ENCODE measurements at regions not wholly inside any gene's neighbourhood (a gene's known extent, or its start where the extent isn't known, plus 50 kb on each side); places are given as distances from the start of the nearest gene placed in this dataset.
A peak's percentile ranks its signal among the peaks of the same experiment; 100 is the strongest.
"Not testable (repeated sequence)": the region's sequence is repeated elsewhere in the genome, so short reads cannot be mapped to it uniquely, and the experiment has no call there.

GRCh38 chr7:13258386-13258785, 571.0 kb downstream of the ARL4A start:
- DNase-seq (ENCODE audit: low read depth in 4 of 4, low spot score in 3 of 4) = no peak

- no peak for DNase-seq (ENCODE audit: low read depth in 4 of 4, low spot score in 3 of 4)
Measured at GRCh38 chr7:13259930-13260329, 572.5 kb downstream of the ARL4A start.

DNA sequence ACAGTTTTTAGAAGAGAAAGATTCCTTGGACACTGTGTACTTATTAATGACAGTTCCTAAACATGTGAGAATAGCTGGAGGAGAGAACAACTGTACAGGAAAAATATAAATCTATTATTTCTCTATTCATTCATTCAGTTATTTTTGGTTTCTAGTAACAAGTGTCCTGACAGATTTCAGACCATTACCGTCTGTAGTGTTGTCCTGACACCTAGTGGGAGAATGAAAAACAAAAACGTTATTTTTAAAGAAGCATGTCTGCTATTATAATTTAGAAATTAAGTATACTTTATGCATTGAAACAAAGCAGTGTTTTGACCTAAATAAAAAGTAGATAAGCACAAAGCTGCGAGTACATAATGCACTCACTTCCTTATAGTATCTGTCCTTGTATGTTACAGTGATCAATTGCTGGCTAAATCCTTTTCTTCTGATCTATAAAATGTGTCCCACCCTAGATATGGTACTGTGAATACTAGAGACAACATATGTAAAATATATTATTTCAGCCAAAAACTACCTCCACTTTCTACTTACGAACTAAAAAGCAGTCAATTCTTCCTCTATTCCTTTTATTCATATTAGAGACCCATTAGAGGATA, 575.6 kb downstream of the ARL4A start:
- peak; percentile 11 to 22 (median 17) for DNase-seq (ENCODE audit: low read depth in 4 of 4, low spot score in 3 of 4)

DNA sequence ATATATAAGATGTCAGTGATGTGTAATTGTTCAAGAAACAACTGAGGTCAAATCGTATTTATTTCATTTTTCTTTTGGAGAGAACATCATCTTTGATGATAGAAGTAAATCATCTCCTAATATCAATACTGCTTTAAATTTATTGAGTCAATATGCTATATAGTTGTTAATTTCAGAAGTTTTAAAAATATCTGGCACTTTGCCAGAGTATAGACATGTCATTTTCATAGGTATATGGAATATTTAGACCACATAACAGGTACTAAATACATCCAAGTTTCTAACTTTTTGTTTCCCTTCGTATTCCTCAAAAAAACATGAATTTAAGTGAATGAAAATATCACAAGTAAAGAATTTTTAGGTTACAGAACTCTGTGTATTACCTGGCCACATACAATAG, 577.8 kb downstream of the ARL4A start:
- DNase-seq (ENCODE audit: low read depth in 4 of 4, low spot score in 3 of 4) = no peak

DNA sequence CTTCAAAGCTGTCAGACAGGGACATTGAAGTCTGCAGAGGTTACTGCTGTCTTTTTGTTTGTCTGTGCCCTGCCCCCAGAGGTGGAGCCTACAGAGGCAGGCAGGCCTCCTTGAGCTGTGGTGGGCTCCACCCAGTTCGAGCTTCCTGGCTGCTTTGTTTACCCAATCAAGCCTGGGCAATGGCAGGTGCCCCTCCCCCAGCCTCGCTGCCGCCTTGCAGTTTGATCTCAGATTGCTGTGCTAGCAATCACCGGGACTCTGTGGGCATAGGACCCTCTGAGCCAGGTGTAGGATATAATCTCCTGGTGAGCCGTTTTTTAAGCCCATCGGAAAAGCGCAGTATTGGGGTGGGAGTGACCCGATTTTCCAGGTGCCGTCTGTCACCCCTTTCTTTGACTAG, 586.8 kb downstream of the ARL4A start:
- DNase-seq (ENCODE audit: low read depth in 4 of 4, low spot score in 3 of 4) = not testable (repeated sequence)

DNA sequence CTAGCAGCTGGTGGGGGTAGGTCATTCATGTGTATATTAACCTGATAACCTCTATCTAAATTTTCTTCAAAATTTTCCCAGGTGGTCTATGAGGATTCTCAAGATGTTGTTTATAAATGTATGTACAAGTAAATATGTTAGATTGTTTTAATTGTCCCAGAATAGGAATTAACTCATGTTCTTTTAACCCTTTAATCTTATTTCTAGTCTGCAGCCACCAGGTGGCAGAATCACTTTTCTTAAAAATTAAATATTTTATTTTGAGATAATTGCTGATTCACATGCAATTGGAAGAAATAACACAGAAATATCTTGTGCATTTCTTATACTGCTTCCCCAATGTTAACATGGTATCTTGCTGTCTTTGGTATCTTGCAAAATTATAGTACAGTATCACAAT, 589.5 kb downstream of the ARL4A start:
- DNase-seq (ENCODE audit: low read depth in 4 of 4, low spot score in 3 of 4) = no peak

GRCh38 chr7:13278020-13278419, 590.6 kb downstream of the ARL4A start:
- no peak for DNase-seq (ENCODE audit: low read depth in 4 of 4, low spot score in 3 of 4)

- DNase-seq (ENCODE audit: low read depth in 4 of 4, low spot score in 3 of 4) = peak in 1 of 4 donors; percentile 11
Measured at GRCh38 chr7:13279854-13280435, 592.5 kb downstream of the ARL4A start.

GRCh38 chr7:13282377-13282980, 595.0 kb downstream of the ARL4A start:
- DNase-seq (ENCODE audit: low read depth in 4 of 4, low spot score in 3 of 4) = peak in 1 of 4 donors; percentile 7

- no peak for DNase-seq (ENCODE audit: low read depth in 4 of 4, low spot score in 3 of 4)
Measured at GRCh38 chr7:13286916-13287315, 599.5 kb downstream of the ARL4A start.

DNA sequence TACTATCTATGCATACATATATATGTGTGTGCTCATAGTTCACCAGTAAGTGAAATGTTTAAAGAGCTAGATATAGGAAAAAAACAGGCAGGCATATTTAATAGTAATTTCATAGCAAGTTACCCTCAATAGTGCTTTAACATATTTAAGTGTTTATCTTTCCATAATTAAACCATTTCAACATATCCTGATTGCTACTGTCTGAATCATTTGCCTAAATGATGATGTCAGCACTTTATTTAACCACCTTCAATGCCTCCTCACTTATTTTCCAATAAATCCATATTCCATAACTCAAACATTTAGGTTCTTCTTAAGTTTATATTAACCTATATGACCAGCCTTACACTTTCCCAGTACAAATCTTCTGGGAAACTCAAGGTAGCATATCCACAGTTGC, 601.1 kb downstream of the ARL4A start:
- DNase-seq (ENCODE audit: low read depth in 4 of 4, low spot score in 3 of 4) = no peak

- no peak for DNase-seq (ENCODE audit: low read depth in 4 of 4, low spot score in 3 of 4)
Measured at GRCh38 chr7:13290975-13291374, 603.5 kb downstream of the ARL4A start.

DNA sequence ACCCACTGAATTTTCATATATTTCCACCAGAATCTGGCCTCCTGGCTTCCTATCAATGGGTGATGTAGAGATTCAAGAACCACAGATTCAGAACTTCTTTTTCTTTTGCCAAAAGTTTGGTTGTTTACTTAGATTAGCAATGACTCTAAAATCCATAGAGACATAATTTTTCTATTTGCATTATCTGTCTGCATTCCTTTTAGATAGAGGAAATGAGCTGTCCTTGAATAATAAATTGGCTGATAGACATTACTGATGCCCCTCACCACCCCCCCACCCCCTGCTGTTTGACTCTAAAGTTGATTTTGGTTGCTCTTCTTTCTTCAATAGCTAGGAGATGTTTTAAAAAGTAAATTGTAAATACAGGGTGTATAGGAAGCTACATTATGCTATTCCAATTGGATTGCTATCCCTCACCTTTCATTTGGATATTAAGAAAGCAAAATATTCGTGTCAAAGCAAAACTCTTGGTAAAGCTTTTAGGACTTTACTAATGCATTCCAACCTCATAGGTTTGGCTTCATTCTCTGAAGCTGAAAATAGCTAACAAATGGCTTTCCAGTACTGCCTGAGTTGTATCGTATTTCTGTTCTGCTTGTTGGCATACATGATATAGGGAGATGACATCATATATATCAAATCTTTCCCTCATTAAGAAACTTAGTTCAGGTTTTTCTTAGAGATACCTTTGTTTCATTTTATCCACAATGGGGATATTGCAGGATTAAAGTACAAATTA, 606.0 kb downstream of the ARL4A start:
- no peak for DNase-seq (ENCODE audit: low read depth in 4 of 4, low spot score in 3 of 4)

DNA sequence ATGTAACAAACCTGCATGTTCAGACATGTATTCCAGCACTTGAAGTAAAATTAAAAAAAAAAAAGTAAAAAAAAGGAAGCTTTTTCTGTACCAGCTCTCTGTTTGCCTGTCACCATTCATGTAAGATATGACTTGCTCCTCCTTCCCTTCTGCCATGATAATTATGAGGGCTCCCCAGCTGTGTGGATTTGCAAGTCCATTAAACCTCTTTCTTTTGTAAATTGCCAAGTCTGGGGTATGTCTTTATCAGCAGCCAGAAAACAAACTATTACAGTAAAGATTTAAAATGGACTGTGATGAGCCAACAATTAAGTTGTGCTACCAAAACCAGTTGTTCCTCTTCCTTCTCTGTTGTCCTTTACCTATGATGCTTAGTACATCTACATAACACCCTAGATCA, 619.6 kb downstream of the ARL4A start:
- no peak for DNase-seq (ENCODE audit: low read depth in 4 of 4, low spot score in 3 of 4)

DNA sequence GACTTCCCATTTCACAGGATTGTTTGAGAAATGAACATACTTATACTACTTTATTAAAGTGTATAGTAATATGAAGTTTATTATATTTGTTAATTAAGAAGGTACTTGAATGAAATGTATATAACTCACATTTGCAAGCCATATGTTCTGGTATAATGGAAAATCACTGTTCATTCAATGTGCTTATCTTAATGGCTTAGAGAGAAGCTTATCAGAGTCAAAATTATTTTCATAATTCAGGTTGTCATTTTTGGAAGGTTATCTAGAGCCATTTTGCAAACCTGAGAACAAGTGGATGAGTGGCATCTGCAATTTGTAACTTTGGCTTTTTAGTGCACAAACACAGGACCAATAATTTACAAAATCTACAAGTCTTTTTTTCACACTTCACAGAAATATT, 621.0 kb downstream of the ARL4A start:
- no peak for DNase-seq (ENCODE audit: low read depth in 4 of 4, low spot score in 3 of 4)

- DNase-seq (ENCODE audit: low read depth in 4 of 4, low spot score in 3 of 4) = no peak
Measured at GRCh38 chr7:13309535-13309934, 622.1 kb downstream of the ARL4A start.

GRCh38 chr7:13312307-13312706, 624.9 kb downstream of the ARL4A start:
- DNase-seq (ENCODE audit: low read depth in 4 of 4, low spot score in 3 of 4) = no peak

GRCh38 chr7:13320333-13320732, 632.9 kb downstream of the ARL4A start:
- DNase-seq (ENCODE audit: low read depth in 4 of 4, low spot score in 3 of 4) = no peak

- no peak for DNase-seq (ENCODE audit: low read depth in 4 of 4, low spot score in 3 of 4)
Measured at GRCh38 chr7:13321316-13321715, 633.9 kb downstream of the ARL4A start.

DNA sequence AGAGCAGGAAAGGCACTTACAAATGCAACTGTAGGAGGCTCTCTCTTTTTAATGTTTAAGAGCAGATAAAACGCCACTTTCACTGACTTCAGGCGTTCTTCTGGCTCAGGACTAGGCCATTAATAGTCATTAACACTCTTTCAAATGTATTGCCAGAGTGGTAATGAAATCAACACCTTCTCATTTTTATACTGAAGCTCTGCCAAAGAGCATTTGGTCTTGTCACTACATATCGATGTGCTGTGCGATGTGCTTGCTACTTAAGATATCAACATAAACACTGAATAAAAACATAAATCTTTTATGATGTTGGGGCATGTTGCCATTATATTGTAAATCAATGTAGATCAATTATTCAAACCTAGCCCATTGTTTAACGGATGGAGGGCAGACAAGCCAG, 634.7 kb downstream of the ARL4A start:
- no peak for DNase-seq (ENCODE audit: low read depth in 4 of 4, low spot score in 3 of 4)

DNA sequence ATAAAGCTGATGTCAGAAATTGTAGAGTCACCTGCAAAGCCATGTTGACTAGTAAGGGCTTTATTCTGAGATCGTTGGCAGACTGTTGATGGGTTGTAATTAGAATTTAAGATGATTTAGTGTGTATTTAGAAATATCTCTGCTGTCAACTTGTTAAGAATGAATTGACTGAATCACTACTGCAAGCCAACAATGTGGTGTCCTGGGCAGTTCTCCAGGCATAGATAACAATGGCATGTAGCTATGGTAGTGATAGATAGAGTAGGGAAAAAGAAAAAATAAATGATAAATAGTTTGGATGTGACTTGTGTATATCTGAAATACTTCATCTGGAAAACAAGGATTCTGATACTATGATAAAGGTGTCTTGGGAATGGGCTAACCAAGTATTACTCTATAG, 640.2 kb downstream of the ARL4A start:
- no peak for DNase-seq (ENCODE audit: low read depth in 4 of 4, low spot score in 3 of 4)

- no peak for DNase-seq (ENCODE audit: low read depth in 4 of 4, low spot score in 3 of 4)
Measured at GRCh38 chr7:13333371-13333770, 645.9 kb downstream of the ARL4A start.
